Lower leg skin (tissue), 3 donors: ENCODE measurements at regions not wholly inside any gene's neighbourhood (a gene's known extent, or its start where the extent isn't known, plus 50 kb on each side); places are given as distances from the start of the nearest gene placed in this dataset.

ENCODE experiments used
- POLR2A ChIP-seq, 2 donors: fragments of 450-650 bp; IDR thresholded peaks; one replicate each; pipeline ENCODE4 v1.6.1; 2016 to 2017; ENCODE audit warnings: antibody characterized with exemption in 2 of 2, mild to moderate bottlenecking in 1 of 2, moderate library complexity in 1 of 2
- TF ChIP-seq, protein P1 (sequence below), 3 donors: fragments of 450-650 bp; IDR thresholded peaks; one replicate each; pipeline ENCODE4 v1.5.1; 2016; ENCODE audit warnings: antibody characterized with exemption in 3 of 3, mild to moderate bottlenecking in 3 of 3, moderate library complexity in 2 of 3

DNA sequence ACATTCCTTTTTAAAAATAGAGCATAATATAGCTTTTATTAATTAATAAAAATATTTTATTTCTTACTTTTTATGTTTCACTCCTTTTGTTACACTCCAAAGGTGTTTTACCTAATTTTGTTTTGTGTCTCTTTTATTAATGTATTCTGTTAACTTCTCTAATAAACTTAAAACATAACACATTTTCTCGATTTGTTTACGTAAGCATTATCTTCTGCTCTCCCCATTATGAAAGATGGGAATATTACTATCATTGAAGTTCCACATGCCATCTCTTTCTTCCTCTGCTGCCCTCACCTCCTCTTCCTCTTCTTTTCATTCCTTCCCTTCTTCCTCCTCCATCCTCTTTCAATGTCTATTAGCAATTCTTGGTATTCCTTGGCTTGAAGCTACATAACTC is 85.0 kb upstream of the HCRTR2 start:
- TF ChIP-seq, protein P1, sequence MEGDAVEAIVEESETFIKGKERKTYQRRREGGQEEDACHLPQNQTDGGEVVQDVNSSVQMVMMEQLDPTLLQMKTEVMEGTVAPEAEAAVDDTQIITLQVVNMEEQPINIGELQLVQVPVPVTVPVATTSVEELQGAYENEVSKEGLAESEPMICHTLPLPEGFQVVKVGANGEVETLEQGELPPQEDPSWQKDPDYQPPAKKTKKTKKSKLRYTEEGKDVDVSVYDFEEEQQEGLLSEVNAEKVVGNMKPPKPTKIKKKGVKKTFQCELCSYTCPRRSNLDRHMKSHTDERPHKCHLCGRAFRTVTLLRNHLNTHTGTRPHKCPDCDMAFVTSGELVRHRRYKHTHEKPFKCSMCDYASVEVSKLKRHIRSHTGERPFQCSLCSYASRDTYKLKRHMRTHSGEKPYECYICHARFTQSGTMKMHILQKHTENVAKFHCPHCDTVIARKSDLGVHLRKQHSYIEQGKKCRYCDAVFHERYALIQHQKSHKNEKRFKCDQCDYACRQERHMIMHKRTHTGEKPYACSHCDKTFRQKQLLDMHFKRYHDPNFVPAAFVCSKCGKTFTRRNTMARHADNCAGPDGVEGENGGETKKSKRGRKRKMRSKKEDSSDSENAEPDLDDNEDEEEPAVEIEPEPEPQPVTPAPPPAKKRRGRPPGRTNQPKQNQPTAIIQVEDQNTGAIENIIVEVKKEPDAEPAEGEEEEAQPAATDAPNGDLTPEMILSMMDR (IDR thresholded peaks at IDR 0.05): no peak
- no peak for TF ChIP-seq POLR2A (IDR thresholded peaks at IDR 0.05)
